Ecto neural progenitor cell (in vitro differentiated cells): ENCODE measurements at regions not wholly inside any gene's neighbourhood (a gene's known extent, or its start where the extent isn't known, plus 50 kb on each side); places are given as distances from the start of the nearest gene placed in this dataset.

Source experiments
- DNase-seq: peaks from one replicate; pipeline ENCODE4 v3.0.0-alpha.2; 2018; ENCODE audit warnings: low spot score

DNA sequence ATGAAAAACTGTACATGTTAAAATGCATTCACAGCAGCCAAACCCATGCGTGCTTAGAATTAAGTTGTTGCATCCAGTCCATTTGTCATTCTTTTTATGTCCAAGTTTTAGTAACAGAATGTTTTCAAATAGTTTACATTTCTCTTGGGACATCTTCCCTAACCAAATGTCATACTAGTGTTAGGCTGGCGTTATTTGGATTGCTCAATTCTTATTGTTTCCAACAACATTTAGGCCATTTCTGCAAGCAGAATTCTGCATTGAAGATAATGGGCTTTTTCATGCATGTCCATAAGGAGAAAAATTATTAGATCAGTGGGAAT lies 203.0 kb downstream of the HIBADH start:
- no peak for DNase-seq

DNA sequence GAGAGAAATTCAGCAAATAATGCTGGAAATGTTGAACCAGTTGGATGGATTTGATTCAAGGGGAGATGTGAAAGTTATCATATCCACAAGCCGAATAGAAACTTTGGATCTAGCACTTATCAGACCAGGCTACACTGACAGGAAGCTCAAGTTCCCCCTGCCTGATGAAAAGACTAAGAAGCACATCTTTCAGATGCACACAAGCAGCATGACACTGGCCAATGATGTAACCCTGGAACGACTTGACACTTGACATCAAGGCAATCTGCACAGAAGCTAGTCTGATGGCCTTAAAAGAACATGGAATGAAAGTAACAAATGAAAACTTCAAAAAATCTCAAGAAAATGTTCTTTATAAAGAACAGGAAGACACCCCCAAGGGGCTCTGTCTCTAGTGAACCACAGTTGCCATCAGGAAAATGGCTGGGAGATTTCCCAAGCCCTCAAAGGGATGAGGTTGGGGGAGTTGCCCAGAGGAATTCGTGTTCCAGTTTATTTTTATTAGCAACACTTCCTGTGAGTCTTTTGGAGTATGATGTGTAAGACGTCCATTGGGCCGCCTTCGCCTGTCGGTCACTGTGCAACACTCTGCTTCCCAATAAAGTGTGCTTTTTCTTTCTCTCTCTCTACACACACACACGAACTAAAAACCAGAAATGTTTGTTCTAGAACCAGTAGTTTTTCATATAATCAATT lies 200.0 kb downstream of the HIBADH start:
- DNase-seq = no peak

DNA sequence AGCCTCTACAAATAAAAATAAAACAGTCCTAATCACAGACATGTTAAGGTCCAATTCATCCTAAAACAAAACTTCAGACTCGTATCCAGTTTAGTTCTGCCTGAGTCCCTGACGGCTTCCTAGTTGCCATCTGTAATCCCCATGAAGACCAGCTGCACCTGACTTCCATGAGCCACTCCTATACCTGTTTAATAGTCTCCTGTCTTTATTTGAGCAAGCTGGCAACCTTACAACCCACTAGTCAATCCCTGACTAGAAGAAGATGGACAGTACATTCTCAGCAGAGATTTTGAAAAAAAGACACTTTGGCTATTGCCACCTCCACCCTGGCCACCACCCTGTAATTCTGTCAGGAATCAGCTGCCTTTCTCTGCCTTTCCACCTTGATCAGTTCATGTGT lies 197.7 kb downstream of the HIBADH start:
- no peak for DNase-seq

DNA sequence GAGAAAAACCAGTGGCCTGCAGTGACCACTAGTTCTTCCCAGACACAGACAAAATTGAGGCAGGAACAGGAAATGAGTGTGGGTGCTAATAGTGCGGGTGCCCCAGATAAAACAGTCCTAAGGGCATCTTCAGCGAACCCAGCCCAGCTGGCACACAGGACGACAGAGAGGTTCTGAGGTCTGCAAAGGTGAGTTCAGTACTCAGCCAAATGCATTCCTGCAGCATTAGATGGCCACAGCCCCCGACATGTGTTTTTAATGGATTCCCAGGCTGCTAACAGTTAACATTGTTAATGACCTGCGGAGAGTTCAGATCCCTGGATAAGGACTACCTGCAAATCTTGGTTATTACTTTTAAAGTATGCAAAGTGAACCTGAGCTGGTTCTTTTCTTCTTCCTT lies 196.0 kb downstream of the HIBADH start:
- no peak for DNase-seq

DNA sequence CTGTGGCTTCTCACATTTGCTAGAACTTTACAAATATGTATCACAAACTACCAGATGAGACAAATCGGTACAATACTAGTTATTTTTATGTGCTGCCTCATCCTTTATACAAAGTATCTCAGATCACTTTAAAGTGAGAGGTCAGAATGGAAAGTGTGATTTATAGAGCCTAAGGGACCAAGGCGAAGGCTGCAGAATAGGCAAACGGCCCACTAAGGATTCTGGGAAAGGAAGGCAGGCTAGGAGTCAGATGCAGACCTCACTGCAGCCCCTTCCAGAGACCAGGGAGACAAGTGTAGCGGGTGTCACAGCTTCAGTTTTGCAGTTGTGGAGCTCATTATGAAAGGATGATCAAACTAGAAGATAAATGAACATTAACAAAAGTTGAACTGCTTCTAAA lies 190.6 kb downstream of the HIBADH start:
- no peak for DNase-seq
